ENCODE measurements at regions not wholly inside any gene's neighbourhood (a gene's known extent, or its start where the extent isn't known, plus 50 kb on each side); places are given as distances from the start of the nearest gene placed in this dataset.
"Not testable (repeated sequence)": the region's sequence is repeated elsewhere in the genome, so short reads cannot be mapped to it uniquely, and the experiment has no call there.

DNA sequence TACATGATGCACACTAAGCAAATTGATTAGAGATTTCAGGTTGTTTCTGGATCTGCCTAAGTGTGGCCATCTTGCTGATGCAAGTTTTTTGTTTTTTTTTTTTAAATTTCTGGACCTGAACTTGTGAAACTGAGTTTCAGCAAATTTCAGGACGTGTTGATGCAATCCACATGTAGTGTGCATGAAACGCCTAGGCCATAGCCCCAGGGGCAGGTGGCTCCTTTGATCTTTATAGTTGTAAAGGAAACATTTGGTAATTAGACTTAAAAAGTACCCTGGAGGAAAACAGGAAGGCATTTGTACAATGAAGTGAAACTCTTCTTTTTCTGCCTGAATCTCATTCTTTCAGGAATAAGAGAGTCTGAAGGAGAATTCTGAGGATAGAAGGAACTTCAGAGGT, 162.2 kb upstream of the LHX8 start:
- no peak overlapping the region for H3K4me3 Mint-ChIP-seq
- H3K9me3 Mint-ChIP-seq = no peaks in the 10 kb centered on the region
- H3K36me3 Mint-ChIP-seq = no peaks in the 10 kb centered on the region
- H3K27me3 Mint-ChIP-seq = no peaks in the 10 kb centered on the region
- no peaks in the 10 kb centered on the region for H3K4me1 Mint-ChIP-seq
- no peak overlapping the region for H3K27ac Mint-ChIP-seq

DNA sequence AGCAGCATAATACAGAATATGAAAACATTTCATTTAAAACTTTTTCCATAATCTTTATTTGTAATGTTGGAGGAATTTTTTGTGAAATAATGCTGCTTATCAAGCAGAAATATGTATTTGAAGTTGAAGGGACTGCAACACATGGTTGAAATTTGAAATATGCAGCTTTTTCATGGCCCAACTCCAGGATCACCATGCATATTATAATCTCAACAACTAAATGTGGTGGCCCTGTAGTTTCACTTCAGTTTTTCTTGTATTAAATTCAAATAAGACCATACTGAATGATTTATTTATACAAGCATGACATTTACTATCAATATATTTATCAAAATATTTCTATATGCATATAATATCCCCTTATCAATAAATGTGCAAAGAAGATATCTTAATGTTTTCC, 157.7 kb upstream of the LHX8 start:
- no peak overlapping the region for H3K4me3 Mint-ChIP-seq
- no peaks in the 10 kb centered on the region for H3K27me3 Mint-ChIP-seq
- H3K27ac Mint-ChIP-seq = no peak overlapping the region
- no peaks in the 10 kb centered on the region for H3K36me3 Mint-ChIP-seq
- H3K9me3 Mint-ChIP-seq = peaks cover 0 to 2% (median 0%) of the 10 kb centered on the region in 3 donors
- no peaks in the 10 kb centered on the region for H3K4me1 Mint-ChIP-seq

DNA sequence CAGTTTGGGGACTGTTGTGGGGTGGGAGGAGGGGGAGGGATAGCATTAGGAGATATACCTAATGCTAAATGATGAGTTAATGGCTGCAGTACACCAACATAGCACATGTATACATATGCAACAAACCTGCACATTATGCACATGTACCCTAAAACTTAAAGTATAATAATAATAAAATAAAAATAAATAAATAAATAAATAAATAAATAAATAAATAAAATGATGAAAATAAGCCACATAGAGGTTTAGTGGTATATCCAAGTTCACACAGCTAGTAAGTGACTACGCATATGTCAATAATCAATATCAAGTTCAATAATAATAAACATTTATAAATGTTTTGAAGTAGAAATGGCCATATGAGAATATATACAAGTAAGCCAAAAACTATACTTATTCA, 141.7 kb upstream of the LHX8 start:
- H3K27ac Mint-ChIP-seq, H3K4me1 Mint-ChIP-seq, H3K27me3 Mint-ChIP-seq, H3K9me3 Mint-ChIP-seq, H3K36me3 Mint-ChIP-seq, H3K4me3 Mint-ChIP-seq: not testable (repeated sequence)

- Mint-ChIP-seq H3K27ac (no peak overlapping the region), H3K27me3 (no peaks in the 10 kb centered on the region), H3K4me1 (no peaks in the 10 kb centered on the region), H3K9me3 (peaks cover 0 to 1% (median 0%) of the 10 kb centered on the region in 3 donors), H3K4me3 (no peak overlapping the region), H3K36me3 (no peaks in the 10 kb centered on the region)
Observed at GRCh38 chr1:74995821-74996220, 138.4 kb upstream of the LHX8 start.

- H3K9me3 Mint-ChIP-seq = peaks cover 0 to 2% (median 0%) of the 10 kb centered on the region in 3 donors
- no peaks in the 10 kb centered on the region for H3K27me3 Mint-ChIP-seq
- H3K36me3 Mint-ChIP-seq = no peaks in the 10 kb centered on the region
- H3K4me3 Mint-ChIP-seq = no peak overlapping the region
- no peak overlapping the region for H3K27ac Mint-ChIP-seq
- H3K4me1 Mint-ChIP-seq = no peaks in the 10 kb centered on the region
Observed at GRCh38 chr1:75010547-75010946, 123.6 kb upstream of the LHX8 start.

GRCh38 chr1:75014250-75014649, 119.9 kb upstream of the LHX8 start:
- Mint-ChIP-seq H3K36me3 (no peaks in the 10 kb centered on the region), H3K27me3 (no peaks in the 10 kb centered on the region), H3K4me3 (no peak overlapping the region), H3K9me3 (peaks cover 0 to 10% (median 6%) of the 10 kb centered on the region in 3 donors), H3K27ac (no peak overlapping the region), H3K4me1 (no peaks in the 10 kb centered on the region)

DNA sequence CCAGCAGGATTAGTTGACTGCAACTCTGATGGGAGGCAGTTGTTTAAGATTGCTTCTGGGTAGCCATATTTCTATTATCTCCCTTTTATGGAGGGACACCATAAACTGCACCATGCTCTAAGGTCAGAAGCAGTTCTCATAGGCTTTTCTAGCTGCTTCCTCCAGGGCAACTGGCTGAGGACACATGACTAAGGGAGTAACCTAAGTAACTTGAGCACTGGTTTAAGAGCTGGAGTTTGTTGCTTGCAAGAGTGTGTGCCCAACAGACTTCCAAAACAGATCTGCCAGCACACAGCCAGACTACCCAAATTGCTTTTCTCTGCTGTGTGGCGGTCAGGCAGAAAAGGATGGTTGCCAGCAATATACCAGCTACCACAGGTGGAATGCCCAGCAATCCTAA, 111.2 kb upstream of the LHX8 start:
- no peak overlapping the region for H3K4me3 Mint-ChIP-seq
- peaks cover 0 to 5% (median 2%) of the 10 kb centered on the region in 3 donors for H3K9me3 Mint-ChIP-seq
- H3K4me1 Mint-ChIP-seq = peaks cover 0 to 2% (median 0%) of the 10 kb centered on the region in 3 donors
- no peaks in the 10 kb centered on the region for H3K27me3 Mint-ChIP-seq
- no peaks in the 10 kb centered on the region for H3K36me3 Mint-ChIP-seq
- H3K27ac Mint-ChIP-seq = no peak overlapping the region

DNA sequence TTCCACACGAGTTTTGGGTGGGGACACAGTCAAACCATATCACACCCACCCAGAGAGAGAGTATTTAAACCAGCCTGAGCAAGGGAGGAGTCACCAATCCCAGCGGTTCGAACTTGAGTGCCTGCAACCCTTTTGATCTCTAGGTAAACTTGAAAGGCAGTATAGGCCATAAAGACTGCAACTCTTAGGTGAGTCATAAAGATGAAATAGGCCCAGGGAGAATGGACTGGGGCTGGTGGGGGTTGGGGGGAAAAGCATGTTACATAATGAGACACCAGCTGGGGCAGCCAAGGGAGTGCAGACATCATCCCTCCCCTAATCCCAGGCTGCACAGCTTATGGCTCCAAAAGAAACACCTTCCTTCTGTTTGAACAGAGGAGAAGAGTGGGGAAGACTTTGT, 99.8 kb upstream of the LHX8 start:
- Mint-ChIP-seq H3K9me3 (peaks cover 0 to 10% (median 8%) of the 10 kb centered on the region in 3 donors), H3K4me1 (no peaks in the 10 kb centered on the region), H3K27me3 (no peaks in the 10 kb centered on the region), H3K4me3 (no peak overlapping the region), H3K36me3 (peaks cover 2% of the 10 kb centered on the region), H3K27ac (no peak overlapping the region)

DNA sequence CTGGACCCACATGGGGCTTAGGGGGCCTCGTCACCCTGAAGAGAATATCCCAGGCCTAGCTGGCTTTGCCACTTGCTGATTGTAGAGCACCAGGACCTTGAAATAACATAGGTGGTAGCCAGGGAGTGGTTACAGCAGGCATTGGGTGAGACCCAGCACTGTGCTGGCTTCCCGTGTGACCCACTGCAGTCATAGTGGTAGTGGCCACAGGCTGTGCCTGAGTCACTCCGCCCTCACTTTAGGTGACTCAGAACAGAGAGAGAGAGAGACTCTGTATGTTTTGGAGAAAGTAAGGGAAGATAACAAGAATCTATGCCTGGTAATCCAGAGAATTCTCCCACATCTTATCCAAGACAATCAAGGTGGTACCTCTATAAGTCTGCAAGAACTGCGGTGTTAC, 98.7 kb upstream of the LHX8 start:
- no peak overlapping the region for H3K4me3 Mint-ChIP-seq
- H3K9me3 Mint-ChIP-seq = peaks cover 0 to 13% (median 10%) of the 10 kb centered on the region in 3 donors

GRCh38 chr1:75053207-75053606, 81.0 kb upstream of the LHX8 start:
- H3K9me3 Mint-ChIP-seq = peaks cover 0 to 13% (median 2%) of the 10 kb centered on the region in 3 donors
- H3K4me3 Mint-ChIP-seq = no peak overlapping the region
- H3K27ac Mint-ChIP-seq = no peak overlapping the region
- peaks cover 1% of the 10 kb centered on the region for H3K36me3 Mint-ChIP-seq
- H3K4me1 Mint-ChIP-seq = no peaks in the 10 kb centered on the region
- H3K27me3 Mint-ChIP-seq = no peaks in the 10 kb centered on the region

More for the DNA sequence above, 98.7 kb upstream of the LHX8 start:
- Mint-ChIP-seq H3K4me1 (no peaks in the 10 kb centered on the region), H3K27ac (no peak overlapping the region), H3K27me3 (no peaks in the 10 kb centered on the region), H3K36me3 (peaks cover 2% of the 10 kb centered on the region)

- Mint-ChIP-seq H3K27me3 (no peaks in the 10 kb centered on the region), H3K36me3 (peaks cover 1% of the 10 kb centered on the region), H3K27ac (no peak overlapping the region), H3K4me1 (no peaks in the 10 kb centered on the region), H3K9me3 (peaks cover 4 to 18% (median 5%) of the 10 kb centered on the region in 3 donors), H3K4me3 (no peak overlapping the region)
Observed at GRCh38 chr1:75058424-75058823, 75.8 kb upstream of the LHX8 start.

- H3K36me3 Mint-ChIP-seq = no peaks in the 10 kb centered on the region
- H3K4me1 Mint-ChIP-seq = no peaks in the 10 kb centered on the region
- H3K27ac Mint-ChIP-seq = no peak overlapping the region
- no peak overlapping the region for H3K4me3 Mint-ChIP-seq
- no peaks in the 10 kb centered on the region for H3K27me3 Mint-ChIP-seq
- peaks cover 3 to 14% (median 4%) of the 10 kb centered on the region in 3 donors for H3K9me3 Mint-ChIP-seq
Observed at GRCh38 chr1:75062111-75062510, 72.1 kb upstream of the LHX8 start.

DNA sequence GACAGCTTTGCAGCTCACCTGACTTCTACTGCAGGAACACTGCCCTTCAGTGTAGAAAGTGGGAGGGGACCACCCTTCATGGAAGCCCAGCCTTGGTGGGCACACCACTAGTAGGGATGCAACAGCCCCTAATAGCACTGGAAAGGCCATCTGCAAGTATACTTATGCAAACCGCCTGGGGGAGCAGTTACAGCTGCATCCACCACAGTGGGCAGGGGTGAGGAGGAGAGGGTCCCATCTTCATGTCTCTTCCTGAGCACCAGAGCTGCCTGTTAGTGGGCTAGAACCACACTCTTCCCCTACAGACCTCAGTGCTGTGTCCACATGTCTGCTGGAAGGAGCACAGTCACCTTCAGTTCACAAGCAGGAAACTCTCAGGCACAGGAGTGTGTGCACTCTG, 66.2 kb upstream of the LHX8 start:
- no peaks in the 10 kb centered on the region for H3K27me3 Mint-ChIP-seq
- H3K4me1 Mint-ChIP-seq = no peaks in the 10 kb centered on the region
- no peak overlapping the region for H3K27ac Mint-ChIP-seq
- peaks cover 0 to 6% (median 0%) of the 10 kb centered on the region in 3 donors for H3K9me3 Mint-ChIP-seq
- H3K4me3 Mint-ChIP-seq = no peak overlapping the region
- H3K36me3 Mint-ChIP-seq = no peaks in the 10 kb centered on the region

DNA sequence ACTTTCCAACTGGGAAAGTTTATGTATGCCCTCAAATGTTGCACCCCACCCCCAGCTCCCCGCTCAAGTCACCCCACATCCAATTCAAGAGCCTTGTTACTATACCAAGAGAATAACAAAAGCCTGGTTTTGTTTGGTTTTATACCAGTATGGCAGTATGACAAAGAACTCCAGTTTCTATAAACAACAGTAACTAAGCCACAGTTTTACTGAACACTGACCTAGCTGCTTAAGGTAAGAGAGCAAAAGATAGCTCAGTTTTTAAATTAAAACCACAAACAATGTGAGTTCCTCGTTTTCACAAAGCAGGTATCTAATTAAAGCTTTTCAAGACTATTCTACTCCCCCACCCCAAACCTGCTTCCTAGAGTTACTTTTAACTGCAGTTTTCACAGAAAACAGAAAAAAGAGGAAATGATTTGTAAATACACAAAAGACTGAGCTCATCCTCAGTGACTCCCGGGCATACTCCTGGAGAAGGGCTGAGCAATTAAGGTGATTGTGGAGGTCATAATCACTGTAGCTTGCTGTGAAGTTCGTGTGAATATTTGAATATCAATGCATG, 59.3 kb upstream of the LHX8 start:
- Mint-ChIP-seq H3K36me3 (no peaks in the 10 kb centered on the region), H3K4me1 (peaks cover 0 to 1% (median 0%) of the 10 kb centered on the region in 3 donors), H3K27me3 (no peaks in the 10 kb centered on the region), H3K27ac (no peak overlapping the region), H3K4me3 (no peak overlapping the region), H3K9me3 (peaks cover 0 to 1% (median 0%) of the 10 kb centered on the region in 3 donors)

GRCh38 chr1:75079538-75080290, 54.5 kb upstream of the LHX8 start:
- Mint-ChIP-seq H3K36me3 (peaks cover 1% of the 10 kb centered on the region), H3K27me3 (no peaks in the 10 kb centered on the region), H3K4me3 (no peak overlapping the region), H3K4me1 (peaks cover 0 to 1% (median 0%) of the 10 kb centered on the region in 3 donors), H3K27ac (no peak overlapping the region), H3K9me3 (peaks cover 0 to 1% (median 0%) of the 10 kb centered on the region in 3 donors)

GRCh38 chr1:75083223-75083622, 51.0 kb upstream of the LHX8 start:
- H3K36me3 Mint-ChIP-seq = peaks cover 1% of the 10 kb centered on the region
- no peak overlapping the region for H3K27ac Mint-ChIP-seq
- no peak overlapping the region for H3K4me3 Mint-ChIP-seq
- H3K4me1 Mint-ChIP-seq = peaks cover 0 to 1% (median 0%) of the 10 kb centered on the region in 3 donors
- no peaks in the 10 kb centered on the region for H3K27me3 Mint-ChIP-seq
- peaks cover 0 to 2% (median 0%) of the 10 kb centered on the region in 3 donors for H3K9me3 Mint-ChIP-seq
